ENCODE measurements at regions not wholly inside any gene's neighbourhood (a gene's known extent, or its start where the extent isn't known, plus 50 kb on each side); places are given as distances from the start of the nearest gene placed in this dataset.

- Histone ChIP-seq H3K27me3 (no peaks in the 10 kb centered on the region), H3K27ac (peak overlapping the region; percentile 57 to 67), H3K4me1 (peaks cover 0 to 53% (median 33%) of the 10 kb centered on the region in 4 donors), H3K9me3 (peaks cover 0 to 14% (median 6%) of the 10 kb centered on the region in 3 donors), H3K4me3 (no peak overlapping the region), H3K36me3 (no peaks in the 10 kb centered on the region)
- TF ChIP-seq, protein P1, sequence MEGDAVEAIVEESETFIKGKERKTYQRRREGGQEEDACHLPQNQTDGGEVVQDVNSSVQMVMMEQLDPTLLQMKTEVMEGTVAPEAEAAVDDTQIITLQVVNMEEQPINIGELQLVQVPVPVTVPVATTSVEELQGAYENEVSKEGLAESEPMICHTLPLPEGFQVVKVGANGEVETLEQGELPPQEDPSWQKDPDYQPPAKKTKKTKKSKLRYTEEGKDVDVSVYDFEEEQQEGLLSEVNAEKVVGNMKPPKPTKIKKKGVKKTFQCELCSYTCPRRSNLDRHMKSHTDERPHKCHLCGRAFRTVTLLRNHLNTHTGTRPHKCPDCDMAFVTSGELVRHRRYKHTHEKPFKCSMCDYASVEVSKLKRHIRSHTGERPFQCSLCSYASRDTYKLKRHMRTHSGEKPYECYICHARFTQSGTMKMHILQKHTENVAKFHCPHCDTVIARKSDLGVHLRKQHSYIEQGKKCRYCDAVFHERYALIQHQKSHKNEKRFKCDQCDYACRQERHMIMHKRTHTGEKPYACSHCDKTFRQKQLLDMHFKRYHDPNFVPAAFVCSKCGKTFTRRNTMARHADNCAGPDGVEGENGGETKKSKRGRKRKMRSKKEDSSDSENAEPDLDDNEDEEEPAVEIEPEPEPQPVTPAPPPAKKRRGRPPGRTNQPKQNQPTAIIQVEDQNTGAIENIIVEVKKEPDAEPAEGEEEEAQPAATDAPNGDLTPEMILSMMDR (IDR thresholded peaks at IDR 0.05), result no peak
- intact Hi-C loops (cut with DNase I; ENCODE audit: low total_unique reads), result no loop called here
- DNase-seq, result no peak
These were observed 386.7 kb upstream of the NPVF start for GRCh38 chr7:25615003-25615402.

- Histone ChIP-seq H3K4me1 (peaks cover 0 to 59% (median 34%) of the 10 kb centered on the region in 4 donors), H3K36me3 (no peaks in the 10 kb centered on the region), H3K4me3 (no peak overlapping the region), H3K27ac (peak overlapping the region; percentile 57 to 67), H3K9me3 (peaks cover 0 to 14% (median 6%) of the 10 kb centered on the region in 3 donors), H3K27me3 (no peaks in the 10 kb centered on the region)
- intact Hi-C loops (cut with DNase I; ENCODE audit: low total_unique reads), result no loop called here
- no peak for DNase-seq
- TF ChIP-seq, protein P1 (IDR thresholded peaks at IDR 0.05), result no peak
These were observed 387.3 kb upstream of the NPVF start for GRCh38 chr7:25615593-25615992.

DNA sequence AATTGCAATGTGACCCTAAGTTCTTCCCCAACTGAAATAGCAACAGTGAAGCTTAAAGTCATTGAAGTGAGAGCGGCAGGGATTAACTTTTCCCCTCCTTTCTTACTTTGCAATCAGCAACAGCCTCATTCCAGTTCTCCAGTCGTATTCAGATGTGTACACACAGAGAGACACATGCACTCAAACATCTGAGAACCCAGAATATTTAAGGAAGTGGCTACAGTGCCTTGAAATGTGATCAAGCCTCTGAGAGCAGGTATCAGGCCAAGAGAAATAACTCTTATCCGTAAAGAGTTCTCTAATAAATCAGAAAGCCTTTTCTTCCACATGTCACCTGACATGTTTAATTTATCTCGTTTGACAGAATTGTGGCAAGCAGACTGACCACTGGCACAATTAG, 388.9 kb upstream of the NPVF start:
- no peak for DNase-seq
- Histone ChIP-seq H3K4me3 (no peak overlapping the region), H3K4me1 (peaks cover 0 to 63% (median 34%) of the 10 kb centered on the region in 4 donors), H3K27ac (peak overlapping the region; percentile 57 to 67), H3K36me3 (no peaks in the 10 kb centered on the region), H3K9me3 (peaks cover 0 to 8% (median 1%) of the 10 kb centered on the region in 3 donors), H3K27me3 (no peaks in the 10 kb centered on the region)
- TF ChIP-seq, protein P1 (IDR thresholded peaks at IDR 0.05), result no peak
- intact Hi-C loops (cut with DNase I; ENCODE audit: low total_unique reads), result no loop called here

GRCh38 chr7:25617673-25618072, 389.4 kb upstream of the NPVF start:
- TF ChIP-seq, protein P1 (IDR thresholded peaks at IDR 0.05), result no peak

GRCh38 chr7:25619381-25619780, 391.1 kb upstream of the NPVF start:
- H3K36me3 ChIP-seq, result no peaks in the 10 kb centered on the region
- no peak for DNase-seq
- H3K4me1 ChIP-seq, result peaks cover 0 to 68% (median 34%) of the 10 kb centered on the region in 4 donors
- intact Hi-C loops (cut with DNase I; ENCODE audit: low total_unique reads), result no loop called here
- no peaks in the 10 kb centered on the region for H3K27me3 ChIP-seq
- no peak overlapping the region for H3K4me3 ChIP-seq
- H3K9me3 ChIP-seq, result no peaks in the 10 kb centered on the region
- TF ChIP-seq, protein P1 (IDR thresholded peaks at IDR 0.05), result no peak
- peak overlapping the region in 1 of 2 donors; percentile 67 for H3K27ac ChIP-seq

More at GRCh38 chr7:25617673-25618072, 389.4 kb upstream of the NPVF start:
- Histone ChIP-seq H3K27me3 (no peaks in the 10 kb centered on the region), H3K9me3 (peaks cover 0 to 3% (median 0%) of the 10 kb centered on the region in 3 donors), H3K4me3 (no peak overlapping the region), H3K36me3 (no peaks in the 10 kb centered on the region), H3K4me1 (peaks cover 0 to 63% (median 34%) of the 10 kb centered on the region in 4 donors), H3K27ac (peak overlapping the region; percentile 57 to 67)
- intact Hi-C loops (cut with DNase I; ENCODE audit: low total_unique reads), result no loop called here
- no peak for DNase-seq
